ENCODE measurements at regions not wholly inside any gene's neighbourhood (a gene's known extent, or its start where the extent isn't known, plus 50 kb on each side); places are given as distances from the start of the nearest gene placed in this dataset.

- no peak overlapping the region for H3K4me3 Mint-ChIP-seq
- peaks cover 11% of the 10 kb centered on the region for H3K27me3 Mint-ChIP-seq (ENCODE audit: low read depth, poor library complexity)
- H3K4me1 Mint-ChIP-seq: peaks cover 14% of the 10 kb centered on the region
- no peak for DNase-seq
- H3K9me3 Mint-ChIP-seq: peaks cover under 1% of the 10 kb centered on the region
- no peaks in the 10 kb centered on the region for H3K36me3 Mint-ChIP-seq (ENCODE audit: low read depth)
- no peak for TF ChIP-seq CTCF (IDR thresholded peaks at IDR 0.05)
- H3K27ac Mint-ChIP-seq: peak overlapping the region; percentile 15
Observed at GRCh38 chr4:81814987-81815541, 343.4 kb upstream of the RASGEF1B start.

GRCh38 chr4:81811562-81812293 is 340.0 kb upstream of the RASGEF1B start:
- Mint-ChIP-seq H3K4me1 (peaks cover 37% of the 10 kb centered on the region), H3K36me3 (ENCODE audit: low read depth) (no peaks in the 10 kb centered on the region), H3K9me3 (no peaks in the 10 kb centered on the region), H3K27ac (no peak overlapping the region), H3K27me3 (ENCODE audit: low read depth, poor library complexity) (peaks cover 8% of the 10 kb centered on the region), H3K4me3 (no peak overlapping the region)
- no peak for TF ChIP-seq CTCF (IDR thresholded peaks at IDR 0.05)
- DNase-seq: no peak

- peaks cover 9% of the 10 kb centered on the region for H3K27me3 Mint-ChIP-seq (ENCODE audit: low read depth, poor library complexity)
- no peaks in the 10 kb centered on the region for H3K9me3 Mint-ChIP-seq
Observed at GRCh38 chr4:81808011-81808672, 336.4 kb upstream of the RASGEF1B start.

GRCh38 chr4:81807386-81807785 is 335.7 kb upstream of the RASGEF1B start:
- peaks cover 23% of the 10 kb centered on the region for H3K4me1 Mint-ChIP-seq
- no peak overlapping the region for H3K4me3 Mint-ChIP-seq
- H3K9me3 Mint-ChIP-seq: no peaks in the 10 kb centered on the region
- no peak overlapping the region for H3K27ac Mint-ChIP-seq
- peaks cover 11% of the 10 kb centered on the region for H3K27me3 Mint-ChIP-seq (ENCODE audit: low read depth, poor library complexity)
- DNase-seq: no peak
- H3K36me3 Mint-ChIP-seq (ENCODE audit: low read depth): no peaks in the 10 kb centered on the region
- TF ChIP-seq CTCF (IDR thresholded peaks at IDR 0.05): no peak

More at GRCh38 chr4:81808011-81808672, 336.4 kb upstream of the RASGEF1B start:
- H3K4me1 Mint-ChIP-seq: peaks cover 23% of the 10 kb centered on the region
- no peaks in the 10 kb centered on the region for H3K36me3 Mint-ChIP-seq (ENCODE audit: low read depth)
- TF ChIP-seq CTCF (IDR thresholded peaks at IDR 0.05): no peak
- H3K4me3 Mint-ChIP-seq: no peak overlapping the region
- peak overlapping the region; percentile 77 for H3K27ac Mint-ChIP-seq
- DNase-seq: no peak

- Mint-ChIP-seq H3K4me1 (peaks cover 23% of the 10 kb centered on the region), H3K9me3 (peaks cover 5% of the 10 kb centered on the region), H3K27ac (no peak overlapping the region), H3K36me3 (ENCODE audit: low read depth) (no peaks in the 10 kb centered on the region), H3K27me3 (ENCODE audit: low read depth, poor library complexity) (peaks cover 10% of the 10 kb centered on the region), H3K4me3 (no peak overlapping the region)
- no peak for DNase-seq
- no peak for TF ChIP-seq CTCF (IDR thresholded peaks at IDR 0.05)
Observed at GRCh38 chr4:81806485-81806884, 334.8 kb upstream of the RASGEF1B start.

All from nephron progenitor cell (in vitro differentiated cells).